ENCODE measurements at regions not wholly inside any gene's neighbourhood (a gene's known extent, or its start where the extent isn't known, plus 50 kb on each side); places are given as distances from the start of the nearest gene placed in this dataset.
A peak's percentile ranks its signal among the peaks of the same experiment; 100 is the strongest.

DNA sequence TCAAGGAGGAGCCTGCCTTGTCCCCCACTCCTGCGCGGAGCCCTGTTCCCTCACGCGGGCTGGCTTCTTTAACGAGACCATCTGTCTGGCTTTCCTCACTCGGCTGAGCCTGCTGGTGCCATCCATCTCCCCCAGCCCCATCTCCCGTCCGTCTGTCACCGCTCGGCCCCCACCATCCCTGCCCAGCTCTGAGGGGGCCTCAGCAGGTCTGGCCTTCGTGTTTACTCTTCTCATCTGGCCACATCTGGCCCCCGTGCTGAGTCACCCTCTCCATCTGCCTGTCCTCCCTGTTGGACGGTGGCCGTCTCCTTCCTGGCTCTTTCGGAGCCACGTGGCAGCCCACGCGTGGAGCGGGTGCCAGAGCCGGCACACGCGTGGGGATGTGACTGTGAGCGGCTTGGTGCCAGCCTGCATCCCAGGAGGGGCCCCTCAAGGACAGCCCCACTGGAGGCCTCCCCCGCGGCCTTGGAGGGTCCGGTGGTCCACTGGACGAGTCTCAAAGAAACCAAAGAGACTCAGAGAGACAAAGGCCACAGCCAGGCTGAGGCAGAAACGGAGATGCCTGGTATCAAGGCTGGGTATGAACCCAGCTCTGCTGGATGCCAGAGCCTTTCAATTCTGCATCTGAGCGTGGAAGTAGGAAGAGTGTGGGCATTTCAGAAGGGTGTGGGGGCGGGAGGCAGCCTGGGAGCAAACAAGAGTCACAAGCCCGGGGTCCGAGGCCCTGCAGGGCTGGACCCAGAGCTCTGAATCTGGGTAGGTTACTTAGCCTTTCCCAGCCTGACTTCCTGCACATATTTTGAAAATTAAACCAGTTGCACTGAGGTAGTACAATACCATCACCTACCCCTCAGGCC, 76.7 kb upstream of the UNC5A start:
- no peak for DNase-seq

DNA sequence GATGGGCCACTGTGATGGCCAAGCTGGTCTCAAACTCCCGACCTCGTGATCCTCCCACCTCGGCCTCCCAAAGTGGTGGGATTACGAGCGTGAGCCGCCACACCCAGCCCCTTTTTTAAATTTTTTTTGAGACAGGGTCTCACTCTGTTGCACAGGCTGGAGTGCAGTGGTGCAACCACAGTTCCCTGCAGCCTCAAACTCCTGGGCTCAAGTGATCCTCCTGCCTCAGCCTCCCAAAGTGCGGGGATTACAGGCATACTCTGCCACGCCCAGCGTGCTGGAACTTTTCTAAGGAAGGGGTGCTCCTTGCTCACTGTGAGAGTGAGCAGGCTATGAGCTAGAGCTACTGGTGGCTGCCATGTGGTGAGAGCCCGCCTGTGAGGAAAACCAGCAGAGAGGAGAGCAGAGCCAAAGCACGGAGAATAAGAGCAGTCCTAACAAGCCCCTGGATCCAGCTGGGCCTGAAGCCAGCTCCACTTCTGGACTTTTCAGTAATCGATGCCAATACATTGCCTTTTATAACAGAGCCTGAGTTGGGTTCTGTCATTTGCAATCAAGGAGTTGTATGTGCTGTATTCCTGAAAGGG, 75.5 kb upstream of the UNC5A start:
- no peak for DNase-seq

DNA sequence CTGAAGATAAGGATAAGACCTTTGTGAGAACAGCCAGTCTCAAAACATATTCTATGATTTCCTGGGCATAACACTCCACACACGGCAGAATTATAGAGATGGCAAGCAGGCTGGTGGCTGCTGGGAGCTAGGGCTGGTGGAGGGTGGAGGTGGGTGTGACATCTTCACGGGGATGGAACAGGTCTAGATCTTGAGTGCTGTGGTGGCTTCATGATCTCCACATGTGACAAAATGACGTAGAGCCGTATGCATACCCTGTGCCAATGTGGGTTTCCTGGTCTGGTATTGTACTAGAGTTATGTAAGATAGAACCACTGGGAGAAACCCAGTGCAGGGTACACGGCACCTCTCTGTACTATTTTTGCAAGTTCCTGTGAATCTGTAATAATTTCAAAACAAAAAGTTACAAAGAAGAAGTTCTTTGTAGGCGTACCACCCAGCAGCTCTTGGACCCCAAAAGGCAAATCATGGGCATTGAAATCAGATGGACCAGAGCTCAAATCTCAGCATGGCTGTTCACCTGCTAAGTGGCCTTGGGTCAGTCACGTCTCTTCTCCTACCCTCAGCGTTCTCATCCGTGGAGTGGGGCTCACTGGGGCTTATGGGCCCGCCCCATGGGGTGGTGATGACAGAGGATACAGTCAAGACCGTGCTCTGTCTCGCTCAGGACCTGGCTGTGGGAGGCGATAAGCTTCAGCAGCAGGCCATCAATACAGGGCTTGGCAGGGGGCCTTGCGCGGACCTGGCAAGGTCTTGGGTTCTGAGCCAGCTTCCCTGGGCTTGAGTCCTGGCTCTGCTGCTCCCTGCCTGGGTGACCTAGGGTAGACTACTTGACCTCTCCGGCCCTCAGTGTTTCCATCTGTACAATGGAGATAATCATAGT, 74.7 kb upstream of the UNC5A start:
- DNase-seq, result no peak

DNA sequence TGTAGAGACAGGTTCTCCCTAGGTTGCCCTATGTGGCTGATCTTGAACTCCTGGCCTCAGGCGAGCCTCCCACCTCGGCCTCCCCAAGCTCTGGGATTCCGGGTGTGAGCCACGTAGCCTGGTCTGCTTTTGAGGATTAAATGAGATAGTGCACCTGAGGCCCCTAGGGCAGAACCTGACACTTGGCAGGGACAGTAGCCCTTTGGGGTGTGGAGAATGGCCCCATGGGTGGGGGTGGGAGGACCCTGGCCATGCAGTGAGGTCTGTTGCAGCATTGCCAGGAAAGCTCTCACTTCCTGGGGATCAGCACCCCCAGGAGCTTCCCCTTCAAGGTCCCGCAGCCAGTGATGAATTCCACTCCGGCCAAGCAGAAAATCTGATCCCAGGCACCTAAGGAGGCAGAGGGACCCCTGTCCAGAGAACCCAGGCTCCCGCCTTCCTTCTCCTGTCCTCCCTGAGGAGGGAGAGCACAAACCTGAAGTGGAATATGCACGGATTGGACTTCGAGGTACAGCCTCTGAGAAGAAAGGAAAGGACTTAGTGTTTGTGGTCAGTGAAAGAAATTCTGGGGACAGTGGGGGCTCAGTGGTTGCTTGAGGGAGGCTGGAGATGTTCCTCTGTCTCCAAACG, 73.9 kb upstream of the UNC5A start:
- no peak for DNase-seq

DNA sequence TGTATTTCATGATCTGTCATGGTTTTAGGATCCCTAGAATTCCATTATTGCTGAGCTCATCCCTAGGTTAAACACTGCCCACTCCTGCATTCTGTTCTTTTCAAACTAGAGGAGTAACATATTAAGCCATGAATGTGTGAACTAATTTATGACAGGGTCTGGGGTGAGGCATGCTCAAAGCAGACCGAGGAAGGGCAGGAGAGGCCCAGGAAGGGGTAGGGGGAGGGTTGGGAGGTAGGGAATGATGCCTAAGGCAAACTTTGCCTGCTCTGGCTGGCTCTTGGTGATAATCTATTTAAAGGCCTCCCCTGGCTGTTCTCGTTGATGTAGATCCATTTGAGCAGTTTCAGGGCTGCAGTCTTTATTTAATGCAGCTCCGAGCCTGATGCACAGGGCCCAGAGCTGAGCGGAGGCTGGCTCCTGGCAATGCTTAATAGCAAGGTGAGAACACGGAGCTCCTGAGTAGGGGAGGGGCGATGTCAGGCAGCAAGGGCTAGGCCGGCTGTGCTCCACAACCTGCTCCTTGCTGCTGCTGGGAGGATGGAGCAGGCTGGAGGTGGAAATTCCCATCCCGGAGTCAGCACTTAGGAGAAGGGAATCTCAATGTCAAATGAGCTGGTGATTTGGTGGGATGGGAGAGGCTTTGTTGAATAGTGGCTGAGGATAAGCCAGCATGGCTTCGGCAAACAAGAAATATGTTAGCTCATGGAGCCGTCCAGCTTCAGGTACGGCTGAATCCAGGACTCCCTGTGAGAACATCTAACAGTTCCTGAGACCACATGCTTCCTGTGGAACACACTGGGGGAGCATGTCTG, 73.2 kb upstream of the UNC5A start:
- DNase-seq, result no peak

DNA sequence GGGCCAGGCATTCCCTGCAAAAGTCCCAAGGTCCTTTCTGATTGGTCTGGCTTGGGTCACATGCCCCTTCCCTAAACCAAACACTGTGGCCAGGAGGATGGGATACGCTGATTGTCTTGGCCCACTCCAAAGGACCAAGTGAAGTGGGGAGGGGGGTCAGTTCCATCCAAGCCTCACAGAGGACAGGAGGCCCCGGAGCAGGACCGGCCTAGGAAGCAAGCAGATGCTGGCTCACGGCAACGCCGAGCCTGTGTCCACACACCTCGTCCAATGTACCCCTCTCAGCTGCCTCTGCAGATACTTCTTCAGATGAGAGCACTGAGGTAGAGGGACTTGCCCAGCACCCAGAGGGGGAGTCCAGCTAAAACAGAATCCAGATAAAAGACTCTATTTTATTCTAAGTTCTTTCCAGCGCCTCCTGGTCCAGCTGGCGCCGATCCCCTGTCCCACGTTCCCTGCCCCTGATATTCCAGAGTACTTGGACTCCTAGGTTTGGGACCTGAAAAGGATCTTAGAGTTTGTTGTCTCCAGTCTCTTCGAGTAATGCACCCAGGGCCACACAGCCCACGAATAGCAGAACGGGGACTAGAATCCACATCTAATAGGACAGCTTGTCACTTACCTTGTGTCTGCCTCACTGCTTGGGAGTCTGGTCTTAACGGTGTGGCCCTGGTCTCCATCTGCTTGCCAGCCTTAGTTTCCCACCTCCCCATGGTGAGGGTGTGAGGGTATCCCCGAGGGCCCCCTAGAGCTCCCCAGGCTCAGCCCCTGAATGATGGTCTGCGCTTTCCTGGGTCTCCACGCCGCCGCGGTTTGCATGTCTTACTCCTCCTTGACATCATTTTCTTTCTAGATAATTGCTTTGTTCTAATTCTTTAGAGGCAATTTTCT, 72.4 kb upstream of the UNC5A start:
- DNase-seq, result no peak

DNA sequence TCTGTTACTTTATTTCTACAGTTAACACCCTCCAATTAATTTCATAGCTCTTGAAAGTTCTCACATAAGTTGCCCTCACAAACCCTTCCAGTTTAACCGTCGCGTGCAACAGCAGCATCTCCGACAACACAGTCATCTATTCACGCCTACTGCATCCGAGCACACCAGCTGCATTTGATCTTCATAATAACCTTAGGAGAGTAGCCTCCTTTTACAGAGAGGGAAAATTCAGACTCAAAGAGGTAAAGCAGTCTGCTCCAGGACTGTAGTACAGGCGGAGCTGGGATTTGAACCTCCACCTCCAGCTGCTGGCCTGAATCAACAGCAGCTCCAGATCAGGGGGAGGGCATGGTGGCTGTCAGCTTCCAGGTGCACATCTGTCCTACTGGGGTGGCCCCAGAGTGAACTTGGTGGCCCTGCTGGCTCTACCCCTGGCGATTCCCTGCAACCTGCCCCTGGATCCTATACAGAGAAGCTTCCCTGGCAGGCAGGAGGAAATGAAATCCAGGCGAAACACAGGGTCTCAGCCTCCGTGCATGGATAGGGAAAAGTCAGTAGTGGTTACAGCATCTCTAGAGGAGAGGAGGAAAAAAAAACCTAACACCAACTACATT, 71.6 kb upstream of the UNC5A start:
- no peak for DNase-seq

DNA sequence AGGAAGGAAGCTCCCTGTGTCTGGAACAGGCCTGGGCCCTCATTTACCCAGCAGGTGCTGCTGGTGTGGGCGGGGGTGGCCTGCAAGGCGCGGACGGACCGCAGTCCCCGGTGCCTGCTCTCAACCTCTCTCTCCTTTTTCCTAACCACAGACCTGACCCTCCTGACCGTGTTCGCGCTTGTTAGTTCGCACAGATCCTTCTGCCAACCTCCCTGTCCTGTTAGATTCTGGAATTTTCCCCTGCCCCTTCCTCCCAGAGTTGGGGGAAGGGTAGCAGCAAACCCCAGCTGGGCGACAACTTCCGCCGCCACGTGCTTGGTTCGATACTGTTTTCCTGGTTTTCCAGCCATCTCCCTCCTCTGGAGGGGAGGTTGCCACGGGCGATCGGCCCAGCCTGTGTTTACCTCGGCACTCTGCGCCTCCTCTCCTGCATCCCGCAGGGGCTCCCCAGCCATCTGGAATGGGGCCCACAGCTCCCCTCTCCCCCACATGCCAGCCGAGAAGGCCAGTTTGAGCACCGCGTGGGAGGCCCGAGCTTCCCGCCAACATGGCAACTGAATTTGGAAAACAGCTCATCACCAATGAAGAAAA, 70.8 kb upstream of the UNC5A start:
- DNase-seq, result no peak

DNA sequence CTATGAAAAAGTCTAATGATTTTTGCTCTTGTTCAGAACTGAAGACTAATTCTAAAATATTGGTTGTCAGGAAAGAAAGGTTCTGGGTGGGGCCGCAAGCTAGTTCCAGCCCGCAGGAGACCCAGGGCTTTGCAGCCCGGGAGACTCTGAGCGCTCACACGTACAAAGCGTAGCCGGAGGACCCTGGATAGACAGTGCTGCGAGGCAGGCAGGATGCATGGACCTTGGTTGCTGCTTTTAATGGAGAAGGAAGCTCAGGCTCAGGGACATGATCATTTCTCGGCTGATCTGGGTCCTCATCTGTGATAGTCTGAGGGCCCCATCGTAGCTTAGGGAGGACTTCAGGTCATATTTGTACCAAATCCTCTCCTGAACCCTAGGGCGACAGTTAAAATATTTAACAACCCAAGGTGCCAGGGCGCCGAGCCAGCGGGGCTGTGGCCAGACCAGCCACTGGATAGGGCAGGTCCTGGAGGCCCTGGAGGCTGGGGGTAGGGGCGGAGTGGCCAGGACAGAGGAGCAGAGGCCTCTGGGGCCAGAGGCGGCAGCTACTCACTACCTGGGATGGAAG, 70.1 kb upstream of the UNC5A start:
- DNase-seq, result no peak

DNA sequence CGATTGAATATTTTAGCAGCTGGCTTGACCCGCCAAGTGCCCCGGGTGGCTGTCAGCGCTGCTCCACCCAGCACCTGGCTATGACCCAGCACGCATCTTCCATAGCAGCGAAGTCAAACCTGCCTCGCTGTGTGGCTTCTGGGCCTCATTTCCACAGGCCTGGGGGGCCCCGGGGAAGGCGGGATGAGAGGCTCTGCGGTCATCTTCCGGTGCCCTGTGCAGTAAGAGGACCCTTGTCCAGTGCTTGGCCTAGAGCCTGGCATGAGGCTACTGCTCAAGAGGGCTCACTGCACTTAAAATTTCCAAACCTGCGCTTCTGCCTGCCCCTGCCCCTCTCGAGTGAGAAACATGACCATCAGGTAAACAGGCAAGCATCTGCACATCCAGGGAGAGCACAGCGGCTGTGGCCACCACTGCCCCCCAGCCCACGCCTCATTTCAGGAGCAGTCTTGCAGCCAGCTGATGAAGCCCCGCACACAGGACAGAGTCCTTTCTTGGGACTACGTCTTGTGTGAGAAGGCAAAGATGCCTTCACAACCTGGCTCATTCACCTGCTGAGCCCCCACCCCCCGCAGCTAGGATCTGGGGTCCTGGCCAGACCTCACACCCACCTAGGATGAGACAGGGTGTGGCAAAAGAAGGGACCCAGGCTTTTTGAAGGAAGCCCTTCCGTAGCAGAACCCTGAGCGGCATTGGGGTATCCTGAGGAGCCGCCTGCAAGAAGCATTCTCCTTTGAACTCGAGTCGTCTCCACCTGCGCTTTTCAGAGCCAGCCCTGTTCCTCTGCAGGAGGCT, 69.5 kb upstream of the UNC5A start:
- no peak for DNase-seq

DNA sequence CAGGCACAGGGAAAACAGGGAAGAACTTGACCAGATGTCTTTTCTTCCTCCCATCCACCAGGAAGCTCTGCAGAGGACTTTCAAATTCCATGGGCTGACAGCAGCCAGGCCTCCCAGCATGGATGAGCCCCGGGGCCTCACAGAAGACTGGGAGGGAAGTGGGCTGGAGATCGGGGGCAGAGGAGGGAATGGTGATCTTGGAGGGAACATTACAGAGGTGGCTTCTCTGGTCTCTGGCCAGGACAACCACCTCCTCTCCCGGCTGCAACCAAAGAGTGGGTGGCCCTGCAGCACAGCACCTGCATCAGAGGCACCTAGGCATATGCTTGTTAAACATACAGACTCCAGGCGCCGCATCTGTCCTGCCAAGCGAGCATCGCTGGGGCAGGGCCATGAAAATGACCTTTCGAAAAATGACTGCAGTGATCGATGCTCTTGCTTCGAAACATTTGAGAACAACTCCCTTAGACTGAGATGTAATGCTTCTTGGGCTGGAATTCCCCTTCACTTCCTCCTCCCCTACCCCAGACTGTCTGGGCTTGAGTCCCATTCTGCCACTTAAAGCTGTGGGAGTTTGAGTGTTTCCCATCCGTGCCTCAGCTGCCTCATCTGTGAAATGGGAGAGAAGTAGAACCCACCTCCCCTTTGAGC, 68.7 kb upstream of the UNC5A start:
- DNase-seq, result no peak

DNA sequence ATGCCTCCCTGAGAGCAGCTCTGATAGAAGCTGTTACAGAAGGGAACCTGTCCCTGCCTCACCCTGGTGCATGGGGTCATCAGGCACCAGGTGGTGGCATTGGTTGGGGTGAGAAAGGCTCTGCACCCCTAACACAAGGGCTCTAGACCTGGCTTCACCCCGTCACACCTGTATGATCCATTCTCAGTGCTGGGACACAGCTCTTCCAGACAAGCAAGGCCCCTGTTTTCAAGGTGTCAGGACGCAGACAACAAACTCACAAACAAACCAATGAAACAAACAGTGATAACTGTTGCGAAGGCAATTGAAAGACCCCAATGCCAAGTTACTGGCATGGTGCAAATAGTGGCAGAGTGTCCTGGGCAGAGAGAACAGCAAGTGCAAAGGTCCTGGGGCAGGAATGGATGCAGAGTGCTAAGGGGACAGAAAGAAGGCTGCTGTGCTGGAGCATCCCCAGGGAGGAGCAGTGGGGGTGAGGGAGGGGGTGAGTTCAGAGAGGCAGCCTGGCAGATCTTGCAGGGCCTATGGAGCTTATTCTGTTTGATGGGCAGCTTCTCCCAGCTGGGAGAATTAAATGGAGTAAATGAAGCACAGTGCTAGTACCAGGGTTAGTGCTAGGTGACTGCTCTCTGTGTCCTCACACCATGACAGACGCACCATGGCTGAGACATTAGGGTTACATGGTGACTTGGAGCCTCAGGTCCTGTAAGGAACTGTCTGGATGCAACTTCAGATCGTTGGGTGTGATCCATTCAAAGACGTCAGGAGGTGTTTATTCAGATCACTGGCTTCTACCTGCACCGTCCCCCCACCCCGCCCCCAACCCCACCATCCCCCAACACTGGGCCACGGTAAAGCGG, 67.9 kb upstream of the UNC5A start:
- peak; percentile 20 for DNase-seq

DNA sequence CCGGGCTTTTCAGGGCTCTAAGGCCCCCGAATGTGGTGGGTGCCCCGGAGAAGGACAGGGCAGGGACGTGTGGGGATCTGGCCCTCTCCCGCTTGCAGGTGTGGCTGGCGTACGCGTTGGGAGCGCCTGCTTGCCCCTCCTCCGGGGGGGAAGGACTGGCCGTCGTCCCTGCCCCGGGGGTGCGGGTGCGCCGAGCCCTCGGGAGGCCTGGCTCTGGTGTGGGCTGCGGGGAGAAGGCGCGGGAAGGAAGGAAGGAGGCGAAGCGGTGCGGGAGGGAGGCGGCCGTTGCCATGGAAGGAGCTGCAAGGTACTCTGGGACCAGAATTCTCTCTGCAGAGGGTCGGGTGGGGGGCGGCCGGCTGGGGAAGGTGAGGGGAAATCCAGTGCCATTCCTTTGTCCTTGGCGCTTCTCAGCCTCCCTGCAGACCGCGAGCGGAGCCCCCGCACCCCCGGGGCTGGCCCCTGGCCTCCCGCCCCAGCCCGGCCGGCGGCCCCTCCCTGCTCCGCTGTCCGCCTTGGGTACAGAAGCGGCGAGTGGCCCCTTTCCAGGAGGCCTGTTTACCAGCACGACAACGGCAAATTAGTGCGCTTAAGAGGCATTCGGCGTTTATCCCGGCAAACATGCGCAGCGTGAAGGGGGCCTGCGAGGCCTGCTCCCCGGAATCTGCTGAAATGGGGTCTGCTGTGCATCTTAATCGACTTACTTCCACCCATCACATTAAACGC, 67.1 kb upstream of the UNC5A start:
- peak; percentile 55 for DNase-seq

DNA sequence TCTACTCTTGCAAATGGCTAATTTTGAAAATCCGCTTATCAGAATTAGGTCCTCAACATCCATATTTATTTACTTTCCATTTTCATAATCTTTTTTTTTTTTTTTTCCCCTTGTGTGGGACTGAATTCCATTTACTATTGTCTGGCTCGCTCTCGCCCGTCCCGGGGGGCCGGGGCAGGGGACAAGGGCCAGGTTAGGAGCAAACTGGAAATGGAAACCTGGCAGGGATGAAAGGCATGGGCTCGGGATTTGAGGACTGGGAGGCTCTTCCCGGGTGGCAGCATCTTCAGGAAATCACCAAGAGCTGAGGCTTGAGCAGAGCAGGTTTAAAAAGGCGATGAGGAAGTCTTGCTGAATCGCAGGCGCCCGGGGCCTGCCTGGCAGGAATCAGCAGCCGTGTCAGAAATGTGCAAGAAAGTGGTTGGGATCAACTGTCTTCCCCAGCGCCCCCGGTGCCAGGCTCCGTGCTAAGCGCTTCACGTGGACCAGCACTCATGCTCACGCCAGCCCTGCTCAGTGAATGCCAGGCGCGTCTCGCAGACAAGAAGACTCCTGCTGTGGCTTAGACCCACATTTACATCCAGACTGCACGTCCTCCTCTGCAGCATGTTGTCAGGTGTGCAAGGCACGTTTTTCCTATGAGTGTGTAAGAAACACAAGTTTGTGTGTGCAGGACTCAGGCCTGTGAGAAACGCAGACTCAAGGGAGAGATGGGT, 66.3 kb upstream of the UNC5A start:
- peak; percentile 24 for DNase-seq

DNA sequence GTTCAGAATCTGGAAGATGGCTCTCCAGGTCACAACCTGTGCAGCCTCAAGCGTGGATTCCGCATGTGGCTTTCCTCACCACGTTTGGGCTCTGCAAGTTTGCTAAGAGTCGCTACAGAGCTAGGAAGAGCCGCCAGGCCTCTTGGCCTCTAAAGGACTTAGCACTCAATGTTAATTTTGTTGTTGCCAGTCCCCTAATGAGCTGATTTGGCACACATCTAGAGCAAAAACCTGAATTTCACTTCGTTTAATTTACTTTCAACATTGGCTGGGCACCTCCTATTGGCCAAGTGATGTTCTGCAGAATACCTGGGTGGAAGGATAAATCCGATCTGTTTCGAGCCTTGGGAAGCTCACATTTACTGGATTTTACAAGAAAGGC, 65.8 kb upstream of the UNC5A start:
- DNase-seq, result no peak

DNA sequence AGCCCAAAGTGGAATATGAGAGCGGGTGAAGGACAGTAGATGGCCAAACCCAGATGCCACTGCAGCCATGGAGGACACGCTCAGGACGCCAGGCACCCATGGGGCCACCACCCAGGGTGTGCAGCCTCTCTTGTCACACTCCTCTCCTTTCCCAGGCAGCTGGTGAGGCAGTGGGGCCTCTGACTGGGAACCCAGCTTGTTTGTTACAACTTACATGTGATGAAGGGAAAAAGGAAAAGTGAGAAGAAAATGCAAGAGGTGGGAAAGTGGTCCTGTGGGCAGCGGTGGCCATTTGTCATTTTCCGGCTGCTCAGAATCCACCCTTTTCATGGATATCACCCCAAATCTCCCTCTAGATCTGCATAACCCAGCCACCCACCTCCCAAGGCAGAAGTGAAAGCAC, 62.7 kb upstream of the UNC5A start:
- DNase-seq, result no peak
